ENCODE measurements at regions not wholly inside any gene's neighbourhood (a gene's known extent, or its start where the extent isn't known, plus 50 kb on each side); places are given as distances from the start of the nearest gene placed in this dataset.

GRCh38 chr2:123783164-123783563 lies 241.9 kb upstream of the CNTNAP5 start:
- peaks cover 12% of the 10 kb centered on the region for H3K36me3 Mint-ChIP-seq (ENCODE audit: low read depth)
- no peak for TF ChIP-seq JUNB (IDR thresholded peaks at IDR 0.05; ENCODE audit: unreplicated experiment)
- no peak for TF ChIP-seq EZH2phosphoT487 (IDR thresholded peaks at IDR 0.05; ENCODE audit: unreplicated experiment)
- no peak for TF ChIP-seq EZH2 (IDR thresholded peaks at IDR 0.05; ENCODE audit: low read depth, unreplicated experiment)
- TF ChIP-seq ETS1 (IDR thresholded peaks at IDR 0.05), result no peak
- no peak for TF ChIP-seq ZNF114 (CRISPR knock-in tag; IDR thresholded peaks at IDR 0.05)
- TF ChIP-seq CREB1 (CRISPR knock-in tag; IDR thresholded peaks at IDR 0.05; ENCODE audit: low read depth), result no peak
- no peak for TF ChIP-seq POLR2AphosphoS5 (IDR thresholded peaks at IDR 0.05; ENCODE audit: low read depth)
- TF ChIP-seq STAT1 (IDR thresholded peaks at IDR 0.05; ENCODE audit: unreplicated experiment), result no peak
- TF ChIP-seq REST (IDR thresholded peaks at IDR 0.05; ENCODE audit: unreplicated experiment), result no peak
- no peak for TF ChIP-seq ZNF331 (CRISPR knock-in tag; IDR thresholded peaks at IDR 0.05; ENCODE audit: low read depth)
- TF ChIP-seq NANOG (IDR thresholded peaks at IDR 0.05; ENCODE audit: borderline replicate concordance), result no peak
- no peak for TF ChIP-seq ZNF462 (CRISPR knock-in tag; IDR thresholded peaks at IDR 0.05)
- TF ChIP-seq CTCF (conservative IDR thresholded peaks at IDR 0.05; ENCODE audit: low read depth in 2 of 2), result no peak

More at GRCh38 chr2:123783164-123783563, 241.9 kb upstream of the CNTNAP5 start:
- no peak overlapping the region for H3K27ac Mint-ChIP-seq
- H3F3A ChIP-seq (replicated peaks; ENCODE audit: low read depth), result no peaks in the 10 kb centered on the region
- H3K4me2 ChIP-seq, result no peak overlapping the region
- H4K20me1 ChIP-seq (replicated peaks; ENCODE audit: insufficient read depth), result no peaks in the 10 kb centered on the region
- H3K27ac ChIP-seq (ENCODE audit: low read depth), result no peak overlapping the region
- H3K79me2 ChIP-seq (replicated peaks; ENCODE audit: insufficient read depth), result no peaks in the 10 kb centered on the region
- no peaks in the 10 kb centered on the region for H3K4me1 Mint-ChIP-seq
- no peak overlapping the region for H3K4me3 Mint-ChIP-seq
- DNase-seq (ENCODE audit: low spot score) (no peak), ATAC-seq (no peak)
- no peaks in the 10 kb centered on the region for H3K4me1 ChIP-seq (ENCODE audit: insufficient read depth)
- peaks cover 10% of the 10 kb centered on the region; the same call in 1 of the 2 replicates for H3K36me3 ChIP-seq (ENCODE audit: insufficient read depth)
- no peaks in the 10 kb centered on the region for H3K27me3 ChIP-seq (ENCODE audit: insufficient read depth)
- no peak overlapping the region for H3K4me3 ChIP-seq
- H3K27me3 Mint-ChIP-seq (ENCODE audit: insufficient read depth, low read depth, poor library complexity), result peaks cover 1% of the 10 kb centered on the region
- no peak overlapping the region for H2AFZ ChIP-seq
- no peaks in the 10 kb centered on the region for H3K9me2 ChIP-seq (ENCODE audit: insufficient read depth)
- H3K9me3 Mint-ChIP-seq, result peaks cover 21% of the 10 kb centered on the region

Data from GM23338 (cell line).